GM12892 (cell line): ENCODE measurements at regions not wholly inside any gene's neighbourhood (a gene's known extent, or its start where the extent isn't known, plus 50 kb on each side); places are given as distances from the start of the nearest gene placed in this dataset.

Source experiments
- POLR2A ChIP-seq: IDR thresholded peaks from 2 replicates; pipeline ENCODE4 v1.6.1; 2011; ENCODE audit warnings: low read depth, low read length, control low read depth
- POLR2AphosphoS5 ChIP-seq: IDR thresholded peaks from 2 replicates; pipeline ENCODE4 v1.6.1; 2011; ENCODE audit warnings: low read depth, low read length, control low read depth
- TAF1 ChIP-seq: IDR thresholded peaks from 2 replicates; pipeline ENCODE4 v1.6.1; 2011; ENCODE audit warnings: low read depth, mild to moderate bottlenecking, control low read depth, low read length, borderline replicate concordance

DNA sequence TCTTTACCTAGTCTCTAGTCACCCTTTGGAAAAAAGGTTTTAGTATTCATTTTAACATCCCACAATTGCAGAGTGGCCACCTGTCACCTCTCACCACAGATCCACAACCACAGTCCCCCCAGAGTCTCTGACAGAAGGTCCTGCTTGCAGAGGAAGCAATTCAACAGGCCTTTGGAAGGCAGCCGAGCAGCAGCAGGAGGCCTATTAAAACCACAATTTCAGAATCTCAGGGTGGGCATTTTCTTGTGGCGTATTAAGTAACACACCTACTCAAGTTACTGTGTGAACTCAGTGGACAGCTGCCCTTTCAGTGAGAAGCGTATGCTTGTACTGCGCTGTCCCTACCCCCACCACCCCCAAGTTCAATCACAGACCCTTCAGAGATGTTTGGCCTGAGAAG lies 234.0 kb upstream of the HMGA2 start:
- TF ChIP-seq TAF1 = no peak
- no peak for TF ChIP-seq POLR2A
- no peak for TF ChIP-seq POLR2AphosphoS5
